Stimulated activated CD8-positive, alpha-beta memory T cell treated with anti-CD3 and anti-CD28 coated beads, Interleukin-2, amount 100 ng/mL, for 1 hour (primary cell): ENCODE measurements at regions not wholly inside any gene's neighbourhood (a gene's known extent, or its start where the extent isn't known, plus 50 kb on each side); places are given as distances from the start of the nearest gene placed in this dataset.

Experiments
- DNase-seq, 2 donors: peaks; one replicate each; pipeline ENCODE4 v3.0.0-alpha.2; 2020; ENCODE audit warnings: low read depth in 2 of 2

- no peak for DNase-seq
These were observed 50.3 kb upstream of the CBFA2T3 start for GRCh38 chr16:89027281-89027680.

DNA sequence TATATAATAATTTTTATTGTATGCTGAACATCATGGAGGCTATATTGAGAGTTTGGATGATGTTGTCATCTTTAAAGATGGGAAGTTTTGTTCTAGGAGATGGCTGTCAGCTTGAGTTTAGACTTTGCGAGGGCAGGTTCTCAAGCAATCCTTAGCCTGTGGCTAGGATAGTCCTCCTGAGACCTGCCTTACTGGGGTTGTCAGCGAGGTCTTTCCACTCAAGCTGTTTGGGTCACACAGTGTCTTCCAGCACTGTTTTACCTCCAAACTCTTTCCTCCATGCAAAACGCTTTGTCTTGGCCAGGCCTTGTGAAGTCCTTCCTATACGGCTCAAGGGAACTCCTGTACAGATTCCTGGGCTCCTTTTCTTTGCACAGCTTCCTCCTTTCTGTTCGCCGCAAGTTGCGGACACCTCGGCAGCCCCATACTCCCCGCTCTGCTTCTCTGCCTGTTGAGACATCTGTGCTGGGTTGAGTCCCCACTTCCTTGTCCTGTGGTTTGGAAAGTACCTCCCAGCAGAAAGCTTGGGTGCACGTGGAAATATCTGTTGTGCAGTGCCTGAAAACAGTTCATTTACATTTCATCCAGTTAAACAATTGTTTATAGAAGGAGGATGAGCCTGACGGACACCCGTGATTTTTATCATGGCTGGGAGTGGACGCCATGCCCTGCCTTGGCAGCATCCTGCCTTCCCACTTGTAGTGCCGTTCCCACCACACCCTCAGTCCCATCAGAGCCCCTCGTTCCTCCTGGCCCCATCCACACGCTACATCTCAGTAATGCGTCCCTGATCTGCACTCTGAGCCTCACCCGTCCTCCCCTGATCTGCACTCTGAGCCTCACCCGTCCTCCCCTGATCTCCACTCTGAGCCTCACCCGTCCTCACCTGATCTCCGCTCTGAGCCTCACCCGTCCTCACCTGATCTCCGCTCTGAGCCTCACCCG, 55.0 kb upstream of the CBFA2T3 start:
- DNase-seq, result peak; percentile 9 to 25

- DNase-seq, result no peak
These were observed 56.3 kb upstream of the CBFA2T3 start for GRCh38 chr16:89033304-89033703.

- DNase-seq, result no peak
These were observed 57.0 kb upstream of the CBFA2T3 start for GRCh38 chr16:89033796-89034572.

- no peak for DNase-seq
These were observed 57.6 kb upstream of the CBFA2T3 start for GRCh38 chr16:89034573-89034961.

DNA sequence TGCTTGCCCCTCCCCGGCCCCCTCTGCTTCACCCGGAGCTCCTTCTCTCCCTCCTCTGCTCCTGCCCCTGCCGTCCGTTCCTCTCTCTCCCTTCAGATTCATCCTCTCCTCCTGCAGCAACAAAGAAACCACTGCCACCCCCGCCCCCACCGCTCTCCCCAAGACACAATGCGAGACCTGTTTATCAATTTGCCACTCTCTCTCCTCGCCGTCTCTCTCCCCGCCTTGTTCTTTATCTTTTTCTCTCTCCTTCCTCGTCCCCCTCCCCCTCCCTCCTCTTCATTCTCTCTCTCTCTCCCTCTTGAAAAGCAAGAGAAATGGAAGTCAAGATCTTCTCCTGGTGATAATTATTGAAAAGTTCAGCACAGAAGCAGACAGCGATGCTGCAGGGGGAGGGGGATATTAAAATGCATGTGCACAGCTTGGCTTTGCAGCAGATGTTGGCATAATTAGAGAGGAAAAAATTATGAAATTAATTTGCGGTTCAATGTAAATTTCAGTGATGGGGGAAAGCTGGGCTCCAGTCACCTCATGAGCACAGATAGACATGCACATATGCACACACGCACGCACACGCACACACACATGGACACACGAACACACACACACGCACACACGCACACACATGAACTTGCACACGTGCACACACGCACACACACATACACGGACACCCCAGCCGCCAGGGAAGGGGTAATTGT, 58.1 kb upstream of the CBFA2T3 start:
- no peak for DNase-seq

DNA sequence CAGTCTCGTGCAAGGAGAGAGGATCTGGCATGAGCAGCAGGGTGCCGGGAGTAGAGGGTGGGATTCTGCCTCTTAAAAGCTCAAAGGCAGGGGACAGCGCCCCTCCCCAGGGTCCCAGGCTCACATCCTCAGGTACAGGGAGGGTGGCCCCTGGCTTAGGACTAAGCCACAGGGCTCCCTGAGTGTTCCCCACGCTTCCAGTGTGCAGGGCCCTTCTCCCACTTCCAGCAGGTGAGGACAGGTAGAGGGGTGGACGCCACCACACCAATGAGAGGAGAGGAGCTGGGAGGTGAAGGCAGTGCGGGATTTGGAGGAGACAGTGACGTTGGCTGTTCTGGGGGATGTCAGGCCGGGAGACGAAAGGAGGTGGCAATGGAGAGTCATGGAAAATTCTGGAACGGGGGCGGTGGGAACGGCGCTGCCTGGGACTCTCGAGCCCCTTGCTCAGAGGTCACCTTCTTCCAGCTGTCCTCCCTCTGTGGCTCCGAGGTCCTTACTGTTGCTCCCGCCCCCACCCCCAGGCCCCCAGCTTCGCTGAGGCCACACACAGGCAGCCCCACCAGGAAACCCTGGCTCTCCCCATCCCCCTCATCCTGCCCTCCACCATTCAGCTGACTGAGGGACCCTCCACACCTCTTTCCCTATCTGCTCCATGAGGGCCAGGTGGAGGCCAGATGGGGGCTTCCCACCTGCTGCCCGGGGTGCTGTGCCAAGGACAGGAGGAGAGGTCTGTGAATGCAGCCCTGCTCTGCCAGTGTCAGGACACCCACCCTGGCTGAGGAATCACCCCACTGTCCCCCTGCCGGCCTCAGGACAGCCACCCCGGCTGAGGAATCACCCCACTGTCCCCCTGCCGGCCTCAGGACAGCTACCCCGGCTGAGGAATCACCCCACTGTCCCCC, 57.7 kb upstream of the ACSF3 start:
- DNase-seq, result no peak

- no peak for DNase-seq
These were observed 56.9 kb upstream of the ACSF3 start for GRCh38 chr16:89036776-89037175.

- no peak for DNase-seq
These were observed 56.1 kb upstream of the ACSF3 start for GRCh38 chr16:89037261-89038152.

DNA sequence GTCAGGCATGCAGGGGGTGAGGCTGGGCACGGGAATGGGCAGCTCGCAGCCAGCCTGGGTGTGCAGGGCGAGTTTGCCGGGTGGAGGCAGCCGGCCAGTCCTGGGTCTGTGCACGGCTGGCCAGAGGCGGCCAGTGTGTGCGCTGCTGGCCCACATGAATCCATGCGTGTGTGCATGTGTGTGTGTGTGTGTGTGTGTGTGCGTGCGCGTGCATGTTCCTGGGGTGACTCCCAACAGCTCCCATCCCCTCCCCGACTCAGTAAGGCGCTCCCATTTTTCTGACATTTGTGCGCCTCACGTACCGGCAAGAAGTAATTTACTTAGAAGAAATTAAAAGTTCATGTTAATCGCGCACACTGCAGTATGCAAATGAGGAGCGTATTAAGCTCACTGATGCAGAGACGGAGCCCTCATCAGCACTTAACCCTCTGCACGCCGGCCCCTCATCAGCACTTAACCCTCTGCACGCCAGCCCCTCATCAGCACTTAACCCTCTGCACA, 55.4 kb upstream of the ACSF3 start:
- no peak for DNase-seq

DNA sequence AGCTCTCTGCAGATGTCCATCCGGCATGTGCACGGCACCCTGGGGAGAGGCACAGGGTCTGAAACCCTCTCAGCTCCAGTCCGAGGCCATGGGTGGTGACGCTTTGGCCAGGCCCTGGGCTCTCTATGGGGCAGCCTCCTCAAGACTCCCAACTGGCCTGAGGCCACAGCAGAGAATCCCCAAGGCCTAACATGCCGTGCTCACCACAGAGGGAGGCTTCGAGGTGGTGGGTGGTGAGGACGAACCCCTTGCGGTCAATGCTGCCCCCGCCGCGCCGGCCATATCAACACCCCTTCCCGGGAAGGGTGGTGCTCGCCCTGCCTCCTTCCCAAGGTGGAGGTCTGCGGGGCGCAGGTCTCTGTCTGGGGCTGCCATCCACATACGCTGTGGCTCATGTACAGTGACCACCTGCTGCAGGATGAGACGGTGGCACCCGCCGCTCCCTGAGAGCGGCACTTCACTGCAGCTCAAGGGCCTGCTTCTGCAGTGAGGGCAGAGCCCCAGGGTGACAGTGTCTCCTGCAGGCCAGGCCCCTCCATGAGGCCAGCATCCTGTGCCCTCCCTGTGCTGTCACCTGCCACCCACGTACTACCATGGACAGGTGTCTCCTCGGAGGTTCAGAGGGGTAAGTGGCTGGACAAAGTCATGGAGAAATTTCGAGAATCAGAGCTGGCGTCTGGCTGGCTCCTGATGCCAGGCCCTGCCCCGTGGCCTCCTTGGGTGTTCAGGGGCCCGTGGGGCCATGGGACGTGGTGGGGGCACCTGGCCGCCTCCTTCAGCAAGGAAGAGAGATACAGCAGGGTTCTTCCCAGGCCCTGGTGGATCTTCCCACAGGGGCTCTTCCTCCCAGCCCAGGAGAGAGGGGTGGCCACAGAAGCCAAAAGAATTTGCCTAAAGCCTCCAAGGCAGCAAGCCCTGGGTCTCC, 54.6 kb upstream of the ACSF3 start:
- no peak for DNase-seq

DNA sequence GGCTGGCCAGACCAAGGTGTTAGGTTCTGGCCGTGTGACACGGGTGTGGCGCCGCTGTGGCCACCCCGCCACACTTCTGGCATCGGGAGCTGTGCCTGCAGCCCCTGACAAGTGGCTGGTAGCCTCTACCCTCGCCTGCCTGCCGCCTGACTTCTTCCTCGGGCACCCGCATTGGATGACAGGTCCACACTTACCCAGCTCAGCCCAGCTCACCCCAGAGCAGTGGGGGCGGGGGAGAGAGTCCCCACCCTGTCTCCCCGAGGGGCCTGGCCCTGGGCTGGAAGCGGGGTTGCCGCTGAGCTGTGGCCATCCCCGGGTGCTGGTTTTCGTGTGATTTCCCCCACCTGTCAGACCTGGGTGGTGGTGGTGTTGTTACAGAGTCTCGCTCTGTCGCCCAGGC, 53.9 kb upstream of the ACSF3 start:
- no peak for DNase-seq

DNA sequence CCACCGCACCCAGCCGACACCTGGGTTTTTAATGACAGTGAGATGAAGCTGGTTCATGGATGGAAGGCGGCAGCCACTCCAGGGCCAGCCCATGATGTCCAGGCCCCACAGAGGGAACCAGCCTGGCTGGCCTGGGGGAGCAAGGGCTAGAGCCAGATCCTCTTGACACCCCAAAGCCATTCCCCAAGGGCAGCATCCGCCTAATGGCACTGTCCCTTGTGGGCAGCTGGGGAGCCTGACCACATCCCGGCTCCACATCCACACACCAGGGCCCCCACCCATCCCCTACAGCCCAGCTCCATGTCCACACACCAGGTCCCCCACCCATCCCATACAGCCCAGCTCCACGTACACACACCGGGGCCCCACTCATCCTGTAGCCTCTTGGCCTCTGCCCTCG, 53.3 kb upstream of the ACSF3 start:
- DNase-seq, result no peak

- DNase-seq, result no peak
These were observed 52.6 kb upstream of the ACSF3 start for GRCh38 chr16:89040861-89041570.

DNA sequence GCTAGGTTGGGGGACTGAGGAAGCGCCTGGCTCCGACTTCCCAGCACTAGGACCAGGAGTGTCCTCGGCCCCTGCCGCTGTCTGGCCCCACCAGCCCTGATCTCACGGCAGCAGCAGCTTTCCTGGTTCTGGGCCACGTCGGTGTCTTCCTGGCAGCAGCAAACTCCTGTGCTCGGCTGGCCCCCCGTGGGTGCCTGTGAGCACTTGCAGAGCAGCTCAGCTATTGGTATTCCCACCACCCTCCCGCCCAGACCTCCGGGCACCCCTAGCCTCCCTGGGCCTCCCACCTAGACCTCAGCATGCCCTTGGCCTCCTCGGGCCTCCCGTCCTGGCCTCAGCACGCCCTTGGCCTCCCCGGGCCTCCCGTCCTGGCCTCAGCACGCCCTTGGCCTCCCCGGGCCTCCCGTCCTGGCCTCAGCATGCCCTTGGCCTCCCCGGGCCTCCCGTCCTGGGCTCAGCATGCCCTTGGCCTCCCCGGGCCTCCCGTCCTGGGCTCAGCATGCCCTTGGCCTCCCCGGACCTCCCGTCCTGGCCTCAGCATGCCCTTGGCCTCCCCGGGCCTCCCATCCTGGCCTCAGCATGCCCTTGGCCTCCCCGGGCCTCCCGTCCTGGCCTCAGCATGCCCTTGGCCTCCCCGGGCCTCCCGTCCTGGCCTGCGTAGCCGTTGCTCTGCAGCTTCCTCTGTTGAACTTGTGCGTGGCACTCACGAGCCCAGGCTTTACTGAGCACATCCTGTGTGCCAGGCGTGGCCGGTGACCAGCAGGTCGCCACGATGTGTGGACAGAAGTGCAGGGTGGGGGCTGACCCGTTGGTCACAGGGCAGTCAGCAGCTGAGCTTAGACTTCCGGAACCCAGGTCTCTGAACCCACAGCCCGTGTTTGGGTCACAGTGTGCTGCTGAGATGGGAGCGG, 51.8 kb upstream of the ACSF3 start:
- DNase-seq, result no peak

- no peak for DNase-seq
These were observed 50.7 kb upstream of the ACSF3 start for GRCh38 chr16:89042711-89043551.
